D721Med (cell line): ENCODE measurements at regions not wholly inside any gene's neighbourhood (a gene's known extent, or its start where the extent isn't known, plus 50 kb on each side); places are given as distances from the start of the nearest gene placed in this dataset.

Experiments used
- DNase-seq: peaks from one replicate; pipeline ENCODE4 v3.0.0; 2011; ENCODE audit warnings: low spot score; ENCODE audit not compliant: insufficient read length
- FAIRE-seq: peaks from 2 replicates; lab custom pipeline; 2011; peaks lifted over from hg19 to GRCh38; lab: Jason Lieb, UNC
- TF ChIP-seq, protein P1 (sequence below): IDR thresholded peaks from 2 replicates; pipeline ENCODE4 v1.5.1; 2012; ENCODE audit warnings: mild to moderate bottlenecking, control low read depth; ENCODE audit not compliant: insufficient read depth; ENCODE audit errors: missing control alignments

DNA sequence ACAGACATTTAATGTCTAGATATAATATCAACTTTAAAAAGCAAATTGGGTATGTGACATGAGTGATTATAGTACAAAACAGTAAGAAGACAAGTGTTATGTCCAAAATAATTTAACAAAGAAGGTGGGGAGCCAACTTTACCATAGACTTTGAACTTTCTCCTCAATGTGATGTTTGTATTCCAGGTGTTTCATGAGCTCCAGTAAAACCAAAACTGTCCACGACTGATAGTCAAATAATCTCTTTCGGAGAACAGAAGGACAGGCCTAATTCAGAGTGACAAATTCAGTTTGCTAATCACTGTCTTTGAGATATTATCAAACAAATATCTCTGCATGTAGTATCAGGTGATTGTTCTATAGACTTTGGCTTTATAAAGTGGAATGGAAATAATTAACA is 1112.6 kb downstream of the SLC6A15 start:
- FAIRE-seq (peak; percentile 32), DNase-seq (no peak)
- TF ChIP-seq, protein P1, sequence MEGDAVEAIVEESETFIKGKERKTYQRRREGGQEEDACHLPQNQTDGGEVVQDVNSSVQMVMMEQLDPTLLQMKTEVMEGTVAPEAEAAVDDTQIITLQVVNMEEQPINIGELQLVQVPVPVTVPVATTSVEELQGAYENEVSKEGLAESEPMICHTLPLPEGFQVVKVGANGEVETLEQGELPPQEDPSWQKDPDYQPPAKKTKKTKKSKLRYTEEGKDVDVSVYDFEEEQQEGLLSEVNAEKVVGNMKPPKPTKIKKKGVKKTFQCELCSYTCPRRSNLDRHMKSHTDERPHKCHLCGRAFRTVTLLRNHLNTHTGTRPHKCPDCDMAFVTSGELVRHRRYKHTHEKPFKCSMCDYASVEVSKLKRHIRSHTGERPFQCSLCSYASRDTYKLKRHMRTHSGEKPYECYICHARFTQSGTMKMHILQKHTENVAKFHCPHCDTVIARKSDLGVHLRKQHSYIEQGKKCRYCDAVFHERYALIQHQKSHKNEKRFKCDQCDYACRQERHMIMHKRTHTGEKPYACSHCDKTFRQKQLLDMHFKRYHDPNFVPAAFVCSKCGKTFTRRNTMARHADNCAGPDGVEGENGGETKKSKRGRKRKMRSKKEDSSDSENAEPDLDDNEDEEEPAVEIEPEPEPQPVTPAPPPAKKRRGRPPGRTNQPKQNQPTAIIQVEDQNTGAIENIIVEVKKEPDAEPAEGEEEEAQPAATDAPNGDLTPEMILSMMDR: no peak

DNA sequence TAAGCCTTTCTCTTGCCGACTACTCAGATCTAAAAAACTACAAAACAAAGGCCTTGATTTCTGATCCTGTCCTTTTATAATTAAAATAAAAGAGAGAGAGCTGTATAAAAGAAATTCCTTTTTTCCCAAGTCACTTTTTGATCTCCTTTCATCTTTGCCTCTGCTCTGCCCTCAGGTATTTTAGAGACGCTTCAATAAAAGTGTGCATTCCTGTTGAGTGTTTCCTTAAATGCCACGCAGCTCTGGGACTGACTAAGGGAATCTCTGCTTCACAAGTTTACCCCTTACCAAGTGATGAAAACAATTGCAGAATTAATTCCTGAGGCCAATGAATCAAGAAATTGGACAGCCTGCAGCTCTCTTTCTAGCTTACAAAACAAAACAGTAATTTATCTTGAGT is 1109.8 kb downstream of the TMTC2 start:
- DNase-seq: no peak
- TF ChIP-seq, protein P1: no peak
- no peak for FAIRE-seq

DNA sequence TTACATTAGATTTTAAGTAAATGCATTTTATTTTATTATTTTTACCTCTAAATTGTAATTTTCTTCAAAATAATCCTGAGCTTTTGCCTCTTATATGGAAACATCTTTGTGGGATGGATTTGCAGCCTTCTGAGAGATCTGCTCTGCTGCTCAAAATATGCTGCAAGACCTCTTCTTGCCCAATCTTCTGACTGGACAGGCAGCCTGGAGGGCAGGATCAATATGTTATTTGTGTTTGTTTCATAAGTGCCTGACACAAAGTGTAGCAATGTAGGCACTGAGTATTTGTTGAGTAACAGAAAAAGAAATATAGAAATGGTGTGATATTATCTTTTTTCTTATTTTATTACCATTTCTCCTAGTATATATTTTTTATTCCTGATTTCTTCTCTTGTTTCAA is 1106.9 kb downstream of the TMTC2 start:
- DNase-seq: no peak
- TF ChIP-seq, protein P1: no peak
- no peak for FAIRE-seq

DNA sequence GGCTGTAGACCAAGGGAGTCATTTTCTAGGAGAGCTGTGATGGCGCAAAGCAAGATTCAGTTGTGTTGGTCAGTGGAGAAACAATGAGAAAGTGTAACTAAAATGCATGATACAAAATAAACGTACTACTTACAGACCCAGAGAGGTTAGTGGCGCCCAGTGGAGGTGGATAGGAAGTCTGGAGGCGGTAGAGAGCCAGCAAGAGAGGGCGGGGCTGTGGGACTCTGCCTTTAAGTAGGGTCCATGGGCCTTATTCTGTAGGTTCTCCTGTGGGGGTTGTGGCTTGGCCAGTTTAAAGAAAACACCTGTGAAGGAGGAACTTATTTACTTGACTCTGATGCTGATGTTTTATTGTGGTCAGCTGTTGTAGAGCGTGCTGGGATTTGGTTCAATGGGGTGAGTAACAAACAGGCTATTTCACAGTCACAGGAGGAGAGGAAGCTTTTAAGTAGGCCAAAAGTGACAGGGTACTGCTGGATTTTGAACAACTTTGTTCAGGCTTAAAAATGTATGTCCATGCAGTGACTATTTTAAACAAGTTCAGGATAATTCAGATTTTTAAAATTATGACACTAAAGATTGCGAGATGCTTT is 1097.7 kb downstream of the TMTC2 start:
- DNase-seq: no peak
- no peak for FAIRE-seq
- TF ChIP-seq, protein P1: no peak

DNA sequence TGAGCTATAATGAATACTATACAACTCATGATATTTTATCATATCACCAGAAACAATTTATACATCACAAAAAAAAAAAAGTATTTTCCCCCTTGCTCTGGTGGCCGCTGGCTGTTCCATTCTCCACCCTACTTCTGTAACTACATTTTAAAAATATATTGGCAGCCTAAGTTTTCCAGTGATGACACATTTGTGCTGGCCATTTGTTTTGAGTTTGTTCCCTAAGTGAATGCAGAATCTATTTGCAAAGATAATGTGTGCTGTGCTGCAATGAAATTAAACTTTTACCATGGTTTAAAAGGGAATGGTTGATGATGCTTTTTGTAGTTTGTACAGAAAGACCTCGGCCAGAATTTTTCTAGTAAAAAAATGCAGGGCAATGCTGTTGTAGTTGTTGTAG is 1092.8 kb downstream of the TMTC2 start:
- no peak for FAIRE-seq
- TF ChIP-seq, protein P1: no peak
- DNase-seq: no peak

DNA sequence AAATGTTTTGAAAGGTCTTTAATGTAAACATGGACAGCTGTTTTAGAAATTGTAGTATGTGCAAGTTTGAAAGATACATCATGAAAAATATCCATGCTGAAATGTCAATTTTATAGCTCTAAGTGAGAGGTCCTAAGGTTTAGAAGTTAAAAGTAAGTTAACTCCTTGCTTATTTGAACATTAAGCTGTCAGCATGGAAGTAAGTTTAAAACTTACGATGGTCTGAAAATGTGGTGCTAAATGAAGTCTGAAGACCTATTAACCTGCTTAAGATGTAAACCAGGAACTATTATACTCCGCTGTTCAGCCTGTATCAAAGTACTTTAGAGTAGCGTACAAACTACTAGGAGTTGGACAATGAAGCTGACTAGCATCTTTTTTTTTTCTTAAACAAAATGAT is 1082.4 kb downstream of the TMTC2 start:
- DNase-seq (no peak), FAIRE-seq (no peak)
- TF ChIP-seq, protein P1: no peak

DNA sequence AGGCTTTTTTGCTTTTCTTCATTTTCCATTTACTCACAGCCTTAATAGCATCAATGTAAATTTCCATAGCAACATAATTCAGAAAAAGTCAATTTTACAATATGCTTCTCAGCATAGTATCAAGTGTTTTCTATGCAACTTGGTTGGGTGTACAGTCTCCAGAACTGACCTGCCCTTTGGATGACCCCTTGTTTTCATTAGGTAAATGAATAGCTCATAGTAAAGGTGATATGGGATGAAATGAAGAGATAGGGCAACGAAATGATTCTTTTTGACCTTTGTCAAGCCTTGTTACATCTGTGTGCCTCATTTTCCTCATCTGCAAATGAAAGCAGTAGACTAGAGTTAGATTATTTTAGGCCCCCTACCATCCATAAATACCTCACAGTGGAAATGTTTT is 1081.0 kb downstream of the TMTC2 start:
- no peak for DNase-seq
- FAIRE-seq: no peak
- TF ChIP-seq, protein P1: no peak
